H9 (cell line): ENCODE measurements at regions not wholly inside any gene's neighbourhood (a gene's known extent, or its start where the extent isn't known, plus 50 kb on each side); places are given as distances from the start of the nearest gene placed in this dataset.

Experiments
- DNase-seq: peaks from one replicate; pipeline ENCODE4 v3.0.0-alpha.2; 2017
- H2AFZ ChIP-seq: one replicate; pipeline ENCODE4 v1.6.1; 2013; ENCODE audit warnings: mild to moderate bottlenecking, low read length, control low read depth, moderate library complexity
- H2AK5ac ChIP-seq: 2 replicates; pipeline ENCODE4 v1.6.1; 2013; ENCODE audit warnings: low read length, control low read depth, mixed read lengths; ENCODE audit not compliant: insufficient read length
- H2BK120ac ChIP-seq: one replicate; pipeline ENCODE4 v1.6.1; 2013; ENCODE audit warnings: low read depth, mild to moderate bottlenecking, low read length, control low read depth, inconsistent platforms; ENCODE audit not compliant: poor library complexity, severe bottlenecking
- H2BK12ac ChIP-seq: 2 replicates; pipeline ENCODE4 v1.6.1; 2013; ENCODE audit warnings: low read length, control low read depth, mixed read lengths, low read depth; ENCODE audit not compliant: insufficient read length
- H2BK15ac ChIP-seq: 2 replicates; pipeline ENCODE4 v1.6.1; 2013; ENCODE audit warnings: low read depth, low read length, control low read depth
- H2BK20ac ChIP-seq: one replicate; pipeline ENCODE4 v1.6.1; 2013; ENCODE audit warnings: low read depth, mild to moderate bottlenecking, low read length, control low read depth, inconsistent platforms; ENCODE audit not compliant: poor library complexity, severe bottlenecking
- H2BK5ac ChIP-seq: 2 replicates; pipeline ENCODE4 v1.6.1; 2013; ENCODE audit warnings: low read length, control low read depth, mixed read lengths; ENCODE audit not compliant: insufficient read length
- H3K14ac ChIP-seq: 2 replicates; pipeline ENCODE4 v1.6.1; 2013; ENCODE audit warnings: low read length, control low read depth; ENCODE audit not compliant: insufficient read depth
- H3K18ac ChIP-seq: 2 replicates; pipeline ENCODE4 v1.6.1; 2013; ENCODE audit warnings: low read depth, mild to moderate bottlenecking, mixed read lengths, low read length, control low read depth; ENCODE audit not compliant: insufficient read length
- H3K23ac ChIP-seq: 2 replicates; pipeline ENCODE4 v1.6.1; 2013; ENCODE audit warnings: low read length, control low read depth, mixed read lengths, low read depth; ENCODE audit not compliant: insufficient read length
- H3K23me2 ChIP-seq: 2 replicates; pipeline ENCODE4 v1.6.1; 2013; ENCODE audit warnings: low read depth, mild to moderate bottlenecking, mixed read lengths, low read length, control low read depth; ENCODE audit not compliant: insufficient read length, poor library complexity, severe bottlenecking
- H3K27ac ChIP-seq: 2 replicates; pipeline ENCODE4 v1.5.1; 2013; ENCODE audit warnings: low read length, control low read depth, mixed read lengths, low read depth; ENCODE audit not compliant: insufficient read length
- H3K27me3 ChIP-seq: 2 replicates; pipeline ENCODE4 v1.6.1; 2013; ENCODE audit warnings: low read length, control low read depth, inconsistent platforms; ENCODE audit not compliant: insufficient read depth
- H3K4ac ChIP-seq: 2 replicates; pipeline ENCODE4 v1.6.1; 2013; ENCODE audit warnings: low read depth, mild to moderate bottlenecking, control low read depth, inconsistent platforms, low read length, moderate library complexity
- H3K4me1 ChIP-seq: 2 replicates; pipeline ENCODE4 v1.6.1; 2013; ENCODE audit warnings: low read length, control low read depth, inconsistent platforms; ENCODE audit not compliant: insufficient read depth
- H3K4me2 ChIP-seq: 2 replicates; pipeline ENCODE4 v1.6.1; 2013; ENCODE audit warnings: low read length, control low read depth, mixed read lengths; ENCODE audit not compliant: insufficient read length, insufficient read depth
- H3K56ac ChIP-seq: 2 replicates; pipeline ENCODE4 v1.6.1; 2013; ENCODE audit warnings: low read depth, mild to moderate bottlenecking, mixed read lengths, low read length, control low read depth; ENCODE audit not compliant: insufficient read length
- H3K79me1 ChIP-seq: 2 replicates; pipeline ENCODE4 v1.6.1; 2013; ENCODE audit warnings: low read depth, mild to moderate bottlenecking, moderate library complexity, low read length, control low read depth, inconsistent platforms; ENCODE audit not compliant: insufficient read depth, poor library complexity, severe bottlenecking
- H3K79me2 ChIP-seq: 2 replicates; pipeline ENCODE4 v1.6.1; 2013; ENCODE audit warnings: low read length, control low read depth, inconsistent platforms; ENCODE audit not compliant: insufficient read depth
- H3K9ac ChIP-seq: 2 replicates; pipeline ENCODE4 v1.6.1; 2013; ENCODE audit warnings: low read length, control low read depth, mixed read lengths; ENCODE audit not compliant: insufficient read length; ENCODE audit errors: extremely low read depth
- H3K9me3 ChIP-seq: one replicate; pipeline ENCODE4 v1.6.1; 2013; ENCODE audit warnings: low read depth, low read length, inconsistent platforms; ENCODE audit not compliant: control insufficient read depth
- H3T11ph ChIP-seq: one replicate; pipeline ENCODE4 v1.6.1; 2013; ENCODE audit warnings: mild to moderate bottlenecking, low read length, control low read depth, inconsistent platforms
- H4K20me1 ChIP-seq: one replicate; pipeline ENCODE4 v1.6.1; 2013; ENCODE audit not compliant: control insufficient read depth, insufficient read length, insufficient read depth
- H4K5ac ChIP-seq: 2 replicates; pipeline ENCODE4 v1.6.1; 2013; ENCODE audit warnings: low read depth, mild to moderate bottlenecking, mixed read lengths, low read length, control low read depth; ENCODE audit not compliant: insufficient read length
- H4K8ac ChIP-seq: replicated peaks from 2 replicates; pipeline ENCODE4 v1.6.1; 2013; ENCODE audit warnings: low read length, control low read depth, mixed read lengths, low read depth; ENCODE audit not compliant: insufficient read length
- H4K91ac ChIP-seq: 2 replicates; pipeline ENCODE4 v1.6.1; 2013; ENCODE audit warnings: low read depth, mild to moderate bottlenecking, moderate library complexity, mixed read lengths, low read length, control low read depth; ENCODE audit not compliant: insufficient read length
- H3K27ac Mint-ChIP-seq, 3 experiments: 2 replicates in 2 of 3; 3 replicates in 1 of 3; pipeline ENCODE4 v1.8.0; 2020 to 2021; ENCODE audit warnings: mixed read lengths in 3 of 3, mild to moderate bottlenecking in 1 of 3, moderate library complexity in 1 of 3
- H3K27me3 Mint-ChIP-seq: 2 replicates; pipeline ENCODE4 v1.8.0; 2021; ENCODE audit warnings: low read depth, mild to moderate bottlenecking, moderate library complexity, mixed read lengths
- H3K36me3 Mint-ChIP-seq, 3 experiments: 2 replicates in 2 of 3; 3 replicates in 1 of 3; pipeline ENCODE4 v1.8.0; 2020 to 2021; ENCODE audit warnings: low read depth in 3 of 3, mixed read lengths in 3 of 3; ENCODE audit not compliant: insufficient read depth in 1 of 3
- H3K4me1 Mint-ChIP-seq, 2 experiments: 2 replicates each; pipeline ENCODE4 v1.8.0; 2020; ENCODE audit warnings: mixed read lengths in 2 of 2
- H3K4me3 Mint-ChIP-seq, 2 experiments: 2 replicates in 1 of 2; 3 replicates in 1 of 2; pipeline ENCODE4 v1.8.0; 2020 to 2021; ENCODE audit warnings: mild to moderate bottlenecking in 2 of 2, mixed read lengths in 2 of 2, moderate library complexity in 1 of 2
- H3K9me3 Mint-ChIP-seq, 2 experiments: 2 replicates in 1 of 2; 3 replicates in 1 of 2; pipeline ENCODE4 v1.8.0; 2020; ENCODE audit warnings: mild to moderate bottlenecking in 2 of 2, mixed read lengths in 2 of 2, moderate library complexity in 1 of 2
- WGBS: extraction: QIAGEN DNeasy Blood & Tissue Kit; methylation state at CpG from one replicate; pipeline ENCODE4 v1.1.7; 2013; ENCODE audit warnings: missing lambda C conversion rate, low lambda C conversion rate, mixed read lengths; ENCODE audit not compliant: insufficient read length; ENCODE audit errors: extremely low coverage; 5-methylcytosine and 5-hydroxymethylcytosine counted together
- TF ChIP-seq, protein P1 (sequence below): fragments of 200-600 bp; sonication (generic); conservative IDR thresholded peaks from 3 replicates; pipeline ENCODE4 v1.8.0; 2021; ENCODE audit warnings: antibody characterized with exemption, mild to moderate bottlenecking

DNA sequence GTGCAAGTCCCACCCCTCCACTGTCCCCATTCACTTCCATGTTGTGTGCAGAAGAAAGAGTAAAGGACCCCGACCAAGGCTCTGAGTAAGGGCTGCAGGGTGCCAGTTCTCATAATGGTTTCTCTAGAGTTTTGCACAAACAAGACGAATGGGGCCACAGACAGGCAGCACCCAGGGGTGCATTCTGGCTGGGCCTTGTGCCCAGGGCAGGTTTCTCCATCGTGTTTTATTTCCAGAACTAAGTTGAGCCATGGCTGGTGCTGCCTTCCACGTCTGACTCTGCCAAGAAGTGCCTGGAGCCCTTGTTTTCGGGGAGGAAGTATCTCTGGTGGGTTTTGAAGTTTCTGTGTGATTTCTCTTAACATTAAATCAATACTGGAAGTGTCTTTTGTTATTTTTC lies 95.0 kb upstream of the SDK1 start:
- no peaks in the 10 kb centered on the region; the same call in 1 of the 2 replicates for H3K27me3 Mint-ChIP-seq
- Histone ChIP-seq H2BK15ac (no peak overlapping the region), H4K5ac (no peak overlapping the region), H3K79me2 (no peaks in the 10 kb centered on the region), H3K4ac (no peak overlapping the region), H2BK5ac (no peak overlapping the region), H2BK12ac (no peak overlapping the region), H4K8ac (no peak overlapping the region), H3K23ac (no peak overlapping the region), H3K79me1 (no peaks in the 10 kb centered on the region), H3K23me2 (no peaks in the 10 kb centered on the region), H3K9me3 (no peaks in the 10 kb centered on the region), H2BK120ac (no peak overlapping the region), H3K4me1 (no peaks in the 10 kb centered on the region), H3K4me2 (no peak overlapping the region), H4K91ac (no peak overlapping the region), H3K14ac (no peak overlapping the region), H3K27me3 (no peaks in the 10 kb centered on the region), H2BK20ac (no peak overlapping the region), H4K20me1 (no peaks in the 10 kb centered on the region), H3T11ph (no peak overlapping the region), H2AK5ac (no peak overlapping the region), H3K18ac (no peak overlapping the region), H3K27ac (no peak overlapping the region), H3K9ac (no peak overlapping the region), H3K56ac (no peak overlapping the region), H2AFZ (no peak overlapping the region)
- H3K4me3 Mint-ChIP-seq = no peak overlapping the region
- DNase-seq = no peak
- TF ChIP-seq, protein P1, sequence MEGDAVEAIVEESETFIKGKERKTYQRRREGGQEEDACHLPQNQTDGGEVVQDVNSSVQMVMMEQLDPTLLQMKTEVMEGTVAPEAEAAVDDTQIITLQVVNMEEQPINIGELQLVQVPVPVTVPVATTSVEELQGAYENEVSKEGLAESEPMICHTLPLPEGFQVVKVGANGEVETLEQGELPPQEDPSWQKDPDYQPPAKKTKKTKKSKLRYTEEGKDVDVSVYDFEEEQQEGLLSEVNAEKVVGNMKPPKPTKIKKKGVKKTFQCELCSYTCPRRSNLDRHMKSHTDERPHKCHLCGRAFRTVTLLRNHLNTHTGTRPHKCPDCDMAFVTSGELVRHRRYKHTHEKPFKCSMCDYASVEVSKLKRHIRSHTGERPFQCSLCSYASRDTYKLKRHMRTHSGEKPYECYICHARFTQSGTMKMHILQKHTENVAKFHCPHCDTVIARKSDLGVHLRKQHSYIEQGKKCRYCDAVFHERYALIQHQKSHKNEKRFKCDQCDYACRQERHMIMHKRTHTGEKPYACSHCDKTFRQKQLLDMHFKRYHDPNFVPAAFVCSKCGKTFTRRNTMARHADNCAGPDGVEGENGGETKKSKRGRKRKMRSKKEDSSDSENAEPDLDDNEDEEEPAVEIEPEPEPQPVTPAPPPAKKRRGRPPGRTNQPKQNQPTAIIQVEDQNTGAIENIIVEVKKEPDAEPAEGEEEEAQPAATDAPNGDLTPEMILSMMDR = no peak
- no peak overlapping the region; a peak in 1 of 7 replicates for H3K27ac Mint-ChIP-seq
- peaks cover 6 to 7% of the 10 kb centered on the region in 2 experiments for H3K4me1 Mint-ChIP-seq
- WGBS = no CpG with 5 or more reads among the region's 5 CpGs
- H3K36me3 Mint-ChIP-seq = no peaks in the 10 kb centered on the region
- no peaks in the 10 kb centered on the region; a peak in 1 of 5 replicates for H3K9me3 Mint-ChIP-seq
